GM18909 (cell line): ENCODE measurements at regions not wholly inside any gene's neighbourhood (a gene's known extent, or its start where the extent isn't known, plus 50 kb on each side); places are given as distances from the start of the nearest gene placed in this dataset.

Experiments used
- ATAC-seq: cut with Tn5 transposase; IDR thresholded peaks from one replicate; pipeline ENCODE4 v1.9.1; 2021; ENCODE audit warnings: mild to moderate bottlenecking; ENCODE audit not compliant: unreplicated experiment, poor library complexity

DNA sequence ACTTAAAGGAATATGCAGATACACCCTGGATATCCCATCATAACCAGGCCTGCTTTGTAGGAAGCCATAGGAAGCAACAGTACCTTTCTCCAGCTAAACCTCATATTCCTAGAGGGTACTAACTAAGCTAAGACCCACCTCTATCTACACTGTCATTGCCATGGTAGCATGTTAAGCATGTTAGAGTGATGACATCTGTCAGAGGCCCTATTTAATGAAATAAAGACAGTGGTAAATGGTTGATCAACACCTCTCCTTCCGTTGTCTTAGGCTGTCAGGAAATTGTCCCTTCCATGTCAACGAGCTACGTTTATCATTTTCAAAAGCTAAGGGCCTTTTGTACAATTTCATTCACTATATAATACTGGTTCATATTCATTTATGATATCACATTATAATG, 251.1 kb upstream of the PSMD7 start:
- ATAC-seq = no peak

DNA sequence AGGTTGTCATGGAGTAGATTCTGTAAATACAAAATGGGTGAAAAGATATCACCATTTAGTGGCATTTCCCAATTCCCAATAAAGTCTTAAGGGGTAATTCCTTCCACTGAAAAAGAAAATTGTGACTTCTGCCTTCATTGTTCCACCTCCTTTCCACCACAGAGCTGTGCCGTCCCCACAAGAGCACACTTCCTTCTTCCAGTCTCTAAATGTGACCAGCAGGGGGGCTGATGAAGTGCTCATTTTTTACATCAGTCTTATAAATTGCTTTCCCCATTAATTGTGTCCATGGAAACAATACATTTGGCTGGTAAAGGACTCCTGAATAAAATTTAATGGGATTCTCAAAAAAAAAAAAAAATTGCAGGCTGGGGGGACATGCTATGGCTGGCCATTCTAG, 260.8 kb upstream of the PSMD7 start:
- no peak for ATAC-seq

DNA sequence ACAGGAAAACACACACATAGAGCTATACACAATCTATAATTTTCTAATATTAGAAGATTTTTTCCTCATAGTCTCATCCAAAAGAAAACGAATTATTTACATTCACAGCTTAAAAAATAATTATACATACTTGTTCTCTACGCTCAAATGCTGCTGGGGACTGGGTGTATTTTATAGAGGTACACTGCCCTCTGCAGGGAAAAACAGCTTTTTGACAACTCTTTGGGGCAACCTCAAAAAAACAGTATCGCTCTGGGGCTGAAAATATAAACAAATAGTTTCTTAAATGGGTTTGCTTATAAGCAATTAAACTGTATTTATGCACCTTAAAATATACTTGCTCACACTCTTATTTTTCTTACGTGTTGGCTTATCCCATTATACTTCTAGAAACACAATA, 261.8 kb upstream of the PSMD7 start:
- ATAC-seq = no peak

DNA sequence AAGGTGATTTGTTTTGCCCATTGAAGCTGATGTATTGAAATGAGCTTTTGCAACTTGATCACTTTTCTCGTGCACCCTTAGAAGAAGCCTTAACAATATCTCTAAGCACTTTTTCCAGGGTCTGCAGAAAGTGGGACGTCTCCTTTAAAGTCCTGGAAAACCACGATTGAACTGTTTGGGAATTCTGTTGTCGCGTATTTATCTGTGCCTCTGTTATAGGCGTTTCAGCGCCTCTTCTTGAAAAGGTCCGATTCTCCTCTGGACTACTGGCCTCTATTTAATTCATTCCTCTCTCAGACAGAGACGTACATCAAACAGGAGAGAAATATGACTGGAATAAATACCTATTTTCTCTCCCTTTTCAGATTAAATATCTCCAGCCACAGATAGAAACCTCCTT, 262.4 kb upstream of the PSMD7 start:
- ATAC-seq = no peak

DNA sequence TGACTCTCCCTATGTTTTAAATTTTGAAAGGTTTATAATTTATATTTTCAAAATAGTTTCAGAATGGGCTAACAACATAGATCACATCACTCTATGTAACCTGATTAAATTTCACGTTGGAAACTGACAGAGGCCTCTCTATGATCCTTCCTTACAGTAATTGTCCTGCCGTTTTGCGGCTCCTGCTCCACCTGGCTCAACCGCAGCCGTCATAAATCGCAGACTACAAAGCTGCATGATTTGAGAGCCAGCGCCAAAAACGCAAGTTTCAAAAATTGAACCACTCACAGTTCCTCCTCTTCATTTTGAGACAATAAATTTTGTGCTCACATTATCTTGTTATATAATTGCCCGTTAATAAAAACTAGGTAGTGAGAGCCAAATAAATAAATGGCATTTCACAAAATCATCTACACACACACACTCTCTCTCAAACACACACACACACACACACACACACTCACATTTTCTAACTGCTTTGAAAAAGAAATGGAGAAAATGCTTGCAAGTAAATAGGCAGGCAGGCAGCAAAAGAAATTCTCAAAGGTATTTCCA, 263.1 kb upstream of the PSMD7 start:
- no peak for ATAC-seq

DNA sequence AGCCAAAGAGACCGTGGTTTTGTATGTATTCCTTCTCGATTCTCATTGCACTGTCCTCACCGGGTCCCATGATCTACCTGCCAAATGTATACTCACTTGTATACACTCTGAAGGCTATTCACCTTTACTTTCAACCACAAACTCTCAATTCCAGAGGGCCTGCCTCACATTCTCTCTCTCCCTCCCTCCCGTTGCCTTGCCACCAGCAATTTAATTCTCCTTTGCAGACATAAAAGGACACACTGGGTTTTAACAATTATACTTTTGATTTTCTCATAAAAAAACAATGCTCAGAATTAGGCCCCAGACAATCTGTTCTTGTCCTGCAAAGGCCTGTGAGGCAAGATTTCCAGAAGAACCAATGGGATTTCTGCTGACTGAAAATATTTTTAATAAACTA, 265.1 kb upstream of the PSMD7 start:
- no peak for ATAC-seq

DNA sequence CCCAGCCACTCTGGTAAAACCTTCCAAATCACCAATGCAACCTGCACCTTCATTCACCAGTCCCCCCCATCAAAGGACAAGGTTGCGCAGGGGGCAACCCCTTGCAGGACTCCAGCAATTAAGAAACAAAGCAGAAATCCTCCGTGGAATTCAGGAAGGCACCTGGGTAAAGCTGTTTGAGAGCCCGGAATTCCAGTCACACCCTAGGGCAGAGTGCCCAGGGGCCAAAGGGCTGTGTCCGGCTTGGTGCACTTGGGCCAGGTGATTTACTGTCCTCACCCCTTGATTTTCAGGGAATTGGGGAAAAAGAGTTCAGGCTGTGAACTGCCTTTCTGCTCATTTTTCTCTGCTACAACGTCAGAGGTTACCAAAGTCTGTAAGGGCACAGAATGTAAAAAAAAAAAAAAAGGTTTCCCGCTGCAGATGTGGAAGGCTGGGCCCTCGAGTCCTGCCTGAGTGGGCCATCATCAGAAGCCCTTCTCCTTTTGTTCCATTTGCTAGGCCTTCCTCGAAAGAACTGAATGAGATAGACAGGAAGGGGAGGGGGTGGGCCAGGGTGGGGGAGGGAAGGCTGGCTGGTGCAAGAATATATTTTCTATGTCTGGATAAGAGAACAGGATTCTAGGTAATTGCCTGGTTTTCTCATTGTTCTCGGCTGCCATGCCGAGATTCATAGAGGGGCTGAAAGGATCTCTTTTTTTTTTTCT, 266.5 kb upstream of the PSMD7 start:
- ATAC-seq = no peak

DNA sequence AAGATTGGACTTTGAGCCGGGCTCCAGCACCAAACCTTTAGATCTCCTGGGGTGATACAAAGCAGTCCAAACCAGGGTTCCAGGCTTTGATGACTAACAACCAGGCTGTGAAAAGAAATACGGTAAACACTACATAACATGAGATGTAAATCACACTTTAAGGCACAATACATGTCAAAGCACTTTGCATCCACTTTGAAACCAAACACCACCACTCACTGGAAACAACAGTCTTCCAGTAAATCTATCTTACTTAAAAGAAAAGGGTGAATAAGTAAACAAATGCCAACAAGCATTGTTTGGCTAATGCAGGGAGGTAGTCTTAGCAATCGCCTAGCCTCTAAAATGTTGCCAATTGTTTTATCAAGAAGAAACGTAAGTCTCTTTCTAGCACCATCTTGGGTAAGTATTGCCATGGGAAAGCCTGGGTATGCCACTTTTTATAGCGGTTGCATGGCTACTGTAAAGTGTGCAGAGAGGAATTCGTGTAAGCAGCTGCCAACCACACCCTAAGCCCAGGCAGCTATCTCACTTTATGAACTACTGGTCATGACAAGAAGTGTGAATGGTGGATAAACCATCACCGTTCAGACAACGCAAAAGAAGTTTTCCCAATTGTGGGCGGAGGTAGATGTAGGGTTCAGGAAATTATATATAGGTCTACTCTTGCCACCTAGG, 267.4 kb upstream of the PSMD7 start:
- ATAC-seq = no peak

DNA sequence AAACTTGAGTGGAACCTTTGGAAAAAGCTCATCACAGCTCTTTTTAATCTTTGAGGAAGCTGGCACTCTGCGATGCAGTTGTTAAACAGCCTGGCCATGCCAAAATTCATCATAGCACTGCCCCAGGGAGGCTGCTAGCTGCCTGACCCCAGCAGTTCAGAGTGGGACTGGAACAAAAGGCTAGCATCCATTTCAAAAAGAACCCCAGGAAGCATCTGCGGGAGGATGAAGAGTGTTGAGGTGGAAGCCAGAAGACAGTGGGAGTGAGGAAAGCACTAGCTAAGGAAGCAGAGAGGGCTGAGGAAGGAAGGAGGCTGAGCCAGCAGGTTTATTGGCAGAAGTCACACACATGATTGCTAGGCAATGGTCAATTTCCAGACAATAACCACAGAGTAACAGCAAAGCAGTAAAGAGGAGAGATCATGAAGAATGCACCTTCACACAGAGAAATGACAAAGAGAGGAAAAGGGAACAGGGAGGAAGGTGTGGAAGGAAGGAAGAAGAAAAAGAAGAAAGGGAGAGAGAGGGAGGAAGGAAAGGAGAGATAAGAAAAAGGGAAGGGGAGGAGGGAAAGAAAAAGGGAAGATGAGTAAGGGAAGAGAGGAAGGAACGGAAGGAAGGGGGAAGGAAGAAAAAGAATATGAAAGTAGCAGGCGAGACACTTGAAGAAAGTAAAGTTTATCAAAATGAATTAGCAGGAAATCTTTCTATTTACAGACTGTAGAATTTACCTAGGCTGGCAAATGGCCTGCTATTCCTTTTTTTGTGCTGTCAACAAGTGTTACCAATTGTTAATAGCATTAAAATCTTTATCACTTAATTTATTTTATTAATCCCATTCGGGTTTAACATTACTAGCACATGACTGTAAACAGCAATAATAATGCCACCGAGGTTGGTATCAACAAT, 270.0 kb upstream of the PSMD7 start:
- no peak for ATAC-seq

DNA sequence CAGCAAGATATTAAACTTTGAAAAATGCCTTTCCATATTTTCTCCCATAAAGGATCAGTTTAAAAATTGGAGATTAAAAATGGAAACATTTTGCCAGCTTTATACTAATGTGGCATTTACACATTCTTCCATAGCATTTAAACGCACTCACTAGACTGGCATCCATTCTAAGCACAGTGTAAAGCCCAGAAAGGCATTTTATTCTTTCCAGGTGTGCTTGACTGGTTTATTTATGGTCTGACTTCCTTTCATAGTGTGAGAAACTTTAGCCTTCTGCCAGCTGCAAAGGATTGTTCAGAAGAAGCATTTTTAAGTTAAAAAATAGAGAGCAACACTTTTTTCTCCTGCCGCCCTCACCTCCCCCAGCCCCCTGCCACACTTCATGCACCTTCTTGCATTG, 271.7 kb upstream of the PSMD7 start:
- no peak for ATAC-seq

DNA sequence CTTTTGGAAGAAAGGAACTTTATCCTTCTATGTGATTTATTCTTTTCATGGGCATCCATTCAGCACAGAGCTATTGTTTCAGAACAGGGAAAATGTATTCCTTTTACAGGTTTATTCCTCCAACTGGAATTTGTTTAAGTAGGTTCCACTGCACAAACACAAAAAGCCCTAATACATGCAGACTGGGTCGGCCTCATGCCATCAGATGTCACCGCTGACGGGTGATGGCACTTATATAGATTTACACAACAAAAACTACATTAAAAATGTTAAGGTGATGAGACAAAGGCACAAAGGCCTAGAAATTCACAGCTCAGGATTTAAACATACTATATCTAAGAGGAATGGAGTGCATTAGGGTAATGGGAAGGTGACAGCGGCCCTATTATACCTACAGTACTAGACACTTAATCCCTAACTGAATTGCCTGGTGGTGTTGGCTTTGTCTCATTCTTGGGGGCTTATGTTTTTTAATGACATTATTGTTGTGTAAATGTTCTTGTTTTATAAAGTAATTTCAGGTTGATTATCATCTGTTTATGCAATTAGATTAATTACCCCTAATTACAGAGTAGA, 276.4 kb upstream of the PSMD7 start:
- no peak for ATAC-seq

DNA sequence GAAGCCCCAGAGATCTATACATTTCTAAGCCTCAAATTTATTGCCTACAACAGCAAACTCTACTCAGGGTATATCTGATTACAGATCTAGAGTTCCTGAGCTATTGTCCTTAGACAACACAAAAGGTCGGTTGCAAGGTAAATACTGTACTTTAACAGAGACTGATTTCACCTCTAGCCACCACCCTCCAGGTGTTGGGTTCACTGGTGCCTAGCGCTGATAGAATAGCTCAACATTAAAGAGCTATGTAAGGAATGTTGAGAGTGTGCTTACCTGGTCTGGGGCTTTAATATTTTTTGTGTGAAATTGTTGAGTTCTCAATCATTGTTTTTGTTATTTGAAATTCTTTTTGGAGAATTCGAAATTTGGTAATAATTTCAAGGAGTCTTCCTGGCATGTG, 277.0 kb upstream of the PSMD7 start:
- ATAC-seq = no peak

DNA sequence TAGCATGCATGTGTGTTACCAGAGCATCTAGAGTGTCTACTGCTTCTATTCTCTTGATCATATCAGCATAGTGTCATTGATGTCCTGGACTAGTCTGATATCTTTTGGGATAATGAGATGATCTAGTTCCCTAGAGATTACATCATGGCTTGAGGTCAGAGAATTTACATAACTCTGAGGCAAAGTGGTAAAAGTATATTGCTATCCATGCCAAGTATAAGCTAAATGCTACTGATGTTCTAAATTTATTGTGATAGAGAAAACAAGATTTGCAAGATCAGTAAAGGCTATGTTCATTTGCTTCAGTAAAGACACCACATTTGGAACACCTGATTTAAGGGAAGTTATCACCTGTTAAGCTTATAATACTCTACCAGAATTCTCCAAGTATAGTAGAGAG, 280.7 kb upstream of the PSMD7 start:
- no peak for ATAC-seq

DNA sequence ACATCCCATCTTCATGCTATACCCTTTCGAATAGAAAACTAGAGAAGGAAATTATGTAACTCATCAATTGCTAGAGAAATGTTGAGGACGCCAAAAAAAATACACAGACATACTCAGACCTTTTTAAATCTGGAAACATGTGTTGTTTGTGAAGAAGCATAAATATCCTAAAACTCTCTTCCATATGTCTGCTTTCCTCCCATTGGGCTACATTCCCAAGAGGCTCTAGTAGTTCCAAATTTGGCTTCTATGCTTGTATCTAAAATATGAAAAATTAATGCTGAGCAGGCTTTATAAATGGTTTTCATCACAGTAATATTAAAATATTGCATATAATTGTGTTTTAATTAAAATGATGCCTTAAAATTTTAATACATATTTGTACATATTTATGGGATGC, 297.9 kb upstream of the PSMD7 start:
- ATAC-seq = no peak

DNA sequence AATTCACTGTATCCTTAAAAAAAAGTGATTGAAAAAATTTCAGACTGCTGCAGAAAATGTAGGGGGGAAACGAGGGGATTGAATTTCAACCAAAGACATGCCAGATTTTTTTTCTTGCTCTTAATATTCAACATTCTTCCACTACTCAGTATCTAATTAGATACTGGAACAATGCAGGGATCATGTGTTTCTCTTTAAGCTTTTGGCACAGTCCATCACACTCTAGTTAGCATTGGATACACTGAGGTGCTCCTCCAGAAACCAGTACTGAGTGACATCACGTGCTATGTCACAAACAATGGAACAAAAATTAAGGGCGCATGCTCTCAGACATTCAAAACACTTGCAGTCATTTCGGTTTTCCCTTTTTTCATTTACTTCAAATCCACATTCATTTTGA, 298.6 kb upstream of the PSMD7 start:
- no peak for ATAC-seq

DNA sequence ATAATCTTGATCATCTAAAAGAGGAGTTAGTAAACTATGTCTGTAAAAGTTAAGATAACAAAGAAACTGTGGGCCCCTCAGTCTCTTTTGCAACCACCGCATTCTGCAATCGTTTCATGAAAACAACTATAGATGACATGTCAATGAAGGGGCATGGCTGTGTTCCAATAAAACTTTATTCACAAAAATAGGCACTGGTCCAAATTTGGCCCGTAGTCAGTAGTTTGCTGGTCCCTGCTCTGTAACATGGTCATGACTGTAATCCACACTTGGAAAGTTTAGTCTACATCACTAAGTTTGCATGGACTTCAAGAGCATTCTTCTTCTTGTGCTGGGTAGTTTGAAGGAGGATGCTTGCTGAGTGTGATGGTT, 299.3 kb upstream of the PSMD7 start:
- ATAC-seq = no peak

DNA sequence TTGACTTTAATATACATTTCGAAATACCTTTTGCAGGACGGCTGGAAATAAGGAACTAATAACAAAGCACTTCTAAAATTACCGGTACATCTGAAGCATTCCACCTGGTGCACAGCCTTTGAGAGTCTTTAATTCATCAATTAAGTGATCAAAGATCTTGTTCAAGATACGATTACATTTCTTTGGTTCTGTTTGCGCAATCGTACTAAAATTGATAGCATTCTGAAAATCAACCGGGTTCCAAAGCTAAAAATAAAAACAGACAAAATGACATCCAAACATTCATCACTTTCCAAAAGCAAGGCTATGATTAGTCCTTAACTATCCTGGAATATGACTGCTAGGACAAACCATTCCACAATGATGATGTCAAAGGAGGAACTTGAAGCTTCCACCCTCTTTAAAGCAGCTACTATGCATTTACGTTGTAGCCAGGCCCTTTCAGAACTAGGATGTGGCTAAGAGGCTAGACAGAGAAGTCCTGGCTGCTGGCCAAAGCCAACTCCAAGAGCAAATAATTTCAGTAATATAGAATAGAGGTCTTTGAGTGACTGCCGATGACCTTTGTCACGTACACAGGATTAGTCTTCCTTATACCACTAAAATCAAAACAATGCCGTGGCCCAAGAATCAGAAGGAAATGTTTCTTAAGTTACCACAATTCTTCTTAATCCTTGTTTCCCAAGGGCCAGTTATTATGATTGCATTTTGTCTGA, 299.8 kb upstream of the PSMD7 start:
- ATAC-seq = no peak

DNA sequence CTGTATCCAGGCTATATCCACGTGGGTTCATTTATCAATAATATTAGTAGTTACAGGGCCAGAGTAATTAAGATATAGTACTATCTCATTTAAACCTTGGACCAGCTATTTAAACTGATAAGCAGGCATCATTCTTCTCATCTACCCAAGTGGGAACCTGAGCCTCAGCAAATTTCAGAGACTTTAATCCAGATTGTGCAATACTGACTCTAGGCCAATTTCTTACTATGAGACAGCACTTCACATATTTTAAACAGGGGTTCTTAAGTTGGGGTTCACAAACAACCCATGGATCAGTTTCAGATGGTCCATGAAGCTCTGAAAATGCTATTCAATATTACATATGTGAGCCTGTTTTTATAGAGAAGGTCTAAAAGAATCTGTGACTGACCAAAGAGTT, 302.7 kb upstream of the PSMD7 start:
- no peak for ATAC-seq

DNA sequence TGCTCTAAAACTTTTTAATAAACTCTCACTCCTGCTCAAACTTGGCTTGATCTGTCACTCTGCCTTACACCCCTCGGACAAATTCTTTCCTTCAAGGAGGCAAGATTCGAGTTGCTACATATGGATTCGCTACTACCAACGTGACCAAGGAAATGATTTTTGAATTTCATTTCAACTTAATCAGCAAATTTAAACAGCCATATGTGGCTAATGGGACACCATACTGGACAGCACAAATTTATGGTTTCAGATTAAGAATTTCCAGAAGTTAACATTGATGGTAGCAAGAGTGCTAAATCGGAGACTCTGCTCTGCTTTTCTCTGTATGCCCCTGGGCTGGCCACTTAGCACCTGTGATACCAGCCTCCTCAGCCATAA, 318.2 kb upstream of the PSMD7 start:
- ATAC-seq = no peak

DNA sequence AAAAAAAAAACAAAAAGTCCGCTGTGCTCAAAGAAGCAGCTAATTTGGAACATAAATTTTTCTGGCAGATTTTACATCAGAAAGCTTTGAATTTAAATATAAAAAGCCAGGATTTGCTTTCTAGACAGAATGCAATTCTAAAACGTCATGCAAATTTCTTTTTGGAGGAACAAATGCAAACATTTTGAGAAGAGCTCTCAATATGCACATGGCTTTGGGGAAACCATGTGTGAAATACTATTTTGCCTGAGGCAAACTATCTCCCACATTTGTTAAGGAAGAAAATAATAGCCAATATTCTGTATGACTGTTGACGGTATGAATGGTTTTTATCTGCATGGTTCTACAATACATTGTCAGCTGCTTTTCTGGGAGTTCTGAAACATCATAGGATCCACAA, 320.0 kb upstream of the PSMD7 start:
- no peak for ATAC-seq
